Hepatocyte (in vitro differentiated cells): ENCODE measurements at regions not wholly inside any gene's neighbourhood (a gene's known extent, or its start where the extent isn't known, plus 50 kb on each side); places are given as distances from the start of the nearest gene placed in this dataset.
"Not testable (repeated sequence)": the region's sequence is repeated elsewhere in the genome, so short reads cannot be mapped to it uniquely, and the experiment has no call there.

Source experiments
- DNase-seq: peaks from one replicate; pipeline ENCODE4 v3.0.0-alpha.2; 2016; ENCODE audit warnings: low spot score
- H2AFZ ChIP-seq: fragments of 200-600 bp; sonication (generic); 2 replicates; pipeline ENCODE4 v1.6.0; 2016; ENCODE audit warnings: antibody characterized with exemption, mild to moderate bottlenecking
- H3K27ac ChIP-seq: fragments of 200-600 bp; sonication (generic); 2 replicates; pipeline ENCODE4 v1.5.1; 2016; ENCODE audit warnings: mild to moderate bottlenecking
- H3K27me3 ChIP-seq: fragments of 200-600 bp; sonication (generic); 2 replicates; pipeline ENCODE4 v1.6.1; 2016
- H3K36me3 ChIP-seq: fragments of 200-600 bp; sonication (generic); replicated peaks from 2 replicates; pipeline ENCODE4 v1.5.1; 2016; ENCODE audit warnings: low read depth; ENCODE audit not compliant: insufficient read depth
- H3K4me1 ChIP-seq: fragments of 200-600 bp; sonication (generic); 2 replicates; pipeline ENCODE4 v1.5.1; 2016; ENCODE audit warnings: mild to moderate bottlenecking, moderate library complexity; ENCODE audit not compliant: insufficient read depth
- H3K4me2 ChIP-seq: fragments of 200-600 bp; sonication (generic); 2 replicates; pipeline ENCODE4 v1.6.0; 2016
- H3K4me3 ChIP-seq: fragments of 200-600 bp; sonication (generic); 2 replicates; pipeline ENCODE4 v1.5.1; 2016; ENCODE audit warnings: mild to moderate bottlenecking
- H3K79me2 ChIP-seq: fragments of 200-600 bp; sonication (generic); 2 replicates; pipeline ENCODE4 v1.6.0; 2017; ENCODE audit warnings: mild to moderate bottlenecking
- H3K9me2 ChIP-seq: fragments of 200-600 bp; sonication (generic); replicated peaks from 2 replicates; pipeline ENCODE4 v1.6.0; 2017; ENCODE audit warnings: mild to moderate bottlenecking; ENCODE audit not compliant: insufficient read depth
- H3K9me3 ChIP-seq: fragments of 200-600 bp; sonication (generic); 2 replicates; pipeline ENCODE4 v1.5.1; 2016; ENCODE audit warnings: low read depth, mild to moderate bottlenecking
- H4K20me1 ChIP-seq: fragments of 200-600 bp; sonication (generic); 2 replicates; pipeline ENCODE4 v1.6.0; 2016; ENCODE audit warnings: mild to moderate bottlenecking; ENCODE audit not compliant: insufficient read depth, poor library complexity, severe bottlenecking
- EZH2 ChIP-seq: fragments of 200-600 bp; sonication (generic); IDR thresholded peaks from 2 replicates; pipeline ENCODE4 v1.6.1; 2016; ENCODE audit warnings: antibody characterized with exemption, mild to moderate bottlenecking, borderline replicate concordance
- EZH2phosphoT487 ChIP-seq: fragments of 200-600 bp; sonication (generic); IDR thresholded peaks from one replicate; pipeline ENCODE4 v1.6.1; 2018; ENCODE audit warnings: antibody characterized with exemption, mild to moderate bottlenecking, low read depth, moderate library complexity; ENCODE audit not compliant: unreplicated experiment, severe bottlenecking
- WGBS: methylation state at CpG from one replicate; pipeline ENCODE4 v1.1.6; 2016; ENCODE audit warnings: low lambda C conversion rate; ENCODE audit errors: missing lambda C conversion rate; 5-methylcytosine and 5-hydroxymethylcytosine counted together
- TF ChIP-seq, protein P1 (sequence below): fragments of 200-600 bp; sonication (generic); IDR thresholded peaks from 2 replicates; pipeline ENCODE4 v1.5.1; 2016; ENCODE audit warnings: antibody characterized with exemption, mild to moderate bottlenecking; ENCODE audit not compliant: poor library complexity

DNA sequence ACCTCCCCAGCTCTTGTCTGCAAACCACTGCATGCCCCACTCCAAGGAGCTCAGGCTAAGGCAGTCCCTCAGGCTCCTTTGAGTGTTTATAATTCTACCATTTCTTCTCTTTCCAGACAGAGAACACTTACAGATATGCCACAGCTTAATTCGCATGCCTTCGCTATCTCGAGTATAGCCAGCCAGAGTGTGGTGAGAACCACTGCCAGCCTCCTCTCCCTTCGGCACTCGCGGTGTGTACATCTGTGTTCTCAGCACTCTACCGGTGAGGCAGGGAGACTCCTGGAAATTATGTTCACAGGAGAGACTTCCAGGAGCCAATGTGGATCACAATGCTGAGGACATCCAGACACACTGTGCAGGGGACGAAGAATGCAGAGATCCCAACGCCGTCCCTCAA is 143.7 kb upstream of the IRX1 start:
- DNase-seq: no peak
- Histone ChIP-seq H3K4me2 (no peak overlapping the region), H3K27me3 (no peaks in the 10 kb centered on the region), H3K79me2 (no peaks in the 10 kb centered on the region), H3K4me3 (no peak overlapping the region), H3K27ac (no peak overlapping the region), H3K4me1 (no peaks in the 10 kb centered on the region), H3K36me3 (no peaks in the 10 kb centered on the region), H2AFZ (no peak overlapping the region), H4K20me1 (no peaks in the 10 kb centered on the region), H3K9me2 (no peaks in the 10 kb centered on the region), H3K9me3 (no peaks in the 10 kb centered on the region)
- TF ChIP-seq EZH2phosphoT487 (no peak), EZH2 (no peak)
- TF ChIP-seq, protein P1, sequence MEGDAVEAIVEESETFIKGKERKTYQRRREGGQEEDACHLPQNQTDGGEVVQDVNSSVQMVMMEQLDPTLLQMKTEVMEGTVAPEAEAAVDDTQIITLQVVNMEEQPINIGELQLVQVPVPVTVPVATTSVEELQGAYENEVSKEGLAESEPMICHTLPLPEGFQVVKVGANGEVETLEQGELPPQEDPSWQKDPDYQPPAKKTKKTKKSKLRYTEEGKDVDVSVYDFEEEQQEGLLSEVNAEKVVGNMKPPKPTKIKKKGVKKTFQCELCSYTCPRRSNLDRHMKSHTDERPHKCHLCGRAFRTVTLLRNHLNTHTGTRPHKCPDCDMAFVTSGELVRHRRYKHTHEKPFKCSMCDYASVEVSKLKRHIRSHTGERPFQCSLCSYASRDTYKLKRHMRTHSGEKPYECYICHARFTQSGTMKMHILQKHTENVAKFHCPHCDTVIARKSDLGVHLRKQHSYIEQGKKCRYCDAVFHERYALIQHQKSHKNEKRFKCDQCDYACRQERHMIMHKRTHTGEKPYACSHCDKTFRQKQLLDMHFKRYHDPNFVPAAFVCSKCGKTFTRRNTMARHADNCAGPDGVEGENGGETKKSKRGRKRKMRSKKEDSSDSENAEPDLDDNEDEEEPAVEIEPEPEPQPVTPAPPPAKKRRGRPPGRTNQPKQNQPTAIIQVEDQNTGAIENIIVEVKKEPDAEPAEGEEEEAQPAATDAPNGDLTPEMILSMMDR: no peak
- WGBS: 90% methylated on average over 10 of the region's 10 CpGs

DNA sequence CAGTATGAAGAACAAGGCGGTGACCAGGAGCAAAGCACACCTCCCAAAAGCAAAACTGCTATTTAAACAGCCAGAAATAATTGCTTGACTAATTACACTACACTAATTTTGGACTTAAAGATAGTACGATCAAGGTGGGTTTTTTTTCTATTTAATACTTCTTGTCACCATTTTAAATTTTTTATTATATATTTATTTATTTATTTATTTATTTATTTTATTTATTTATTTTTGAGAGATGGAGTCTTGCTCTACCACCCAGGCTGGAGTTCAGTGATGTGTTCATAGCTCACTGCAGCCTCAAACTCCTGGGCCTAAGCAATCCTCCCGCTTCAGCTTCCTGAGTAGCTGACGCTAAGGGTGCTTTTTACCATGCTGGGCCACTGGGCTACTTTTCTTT is 146.2 kb upstream of the IRX1 start:
- no peaks in the 10 kb centered on the region for H3K4me1 ChIP-seq
- no peak for DNase-seq
- no peak overlapping the region for H3K27ac ChIP-seq
- H4K20me1 ChIP-seq: no peaks in the 10 kb centered on the region
- H3K27me3 ChIP-seq: no peaks in the 10 kb centered on the region
- 96% methylated on average over 4 of the region's 4 CpGs for WGBS
- no peaks in the 10 kb centered on the region for H3K79me2 ChIP-seq
- H3K4me2 ChIP-seq: no peak overlapping the region
- H3K9me2 ChIP-seq: no peaks in the 10 kb centered on the region
- no peaks in the 10 kb centered on the region for H3K36me3 ChIP-seq
- no peaks in the 10 kb centered on the region for H3K9me3 ChIP-seq
- no peak for TF ChIP-seq EZH2phosphoT487
- no peak overlapping the region for H3K4me3 ChIP-seq
- H2AFZ ChIP-seq: no peak overlapping the region

DNA sequence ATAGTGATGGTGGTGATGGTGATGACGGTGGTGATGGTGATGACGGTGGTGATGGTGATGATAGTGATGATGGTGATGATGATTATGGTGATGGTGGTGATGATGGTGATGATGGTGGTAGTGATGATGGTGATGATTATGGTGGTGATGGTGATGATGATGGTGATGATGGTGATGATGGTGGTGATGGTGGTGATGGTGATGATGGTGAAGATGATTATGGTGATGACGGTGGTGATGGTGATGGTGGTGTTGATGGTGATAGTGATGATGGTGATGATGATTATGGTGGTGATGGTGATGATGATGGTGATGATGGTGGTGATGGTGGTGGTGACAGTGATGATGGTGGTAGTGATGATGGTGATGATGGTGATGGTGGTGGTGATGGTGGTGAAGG is 149.2 kb upstream of the IRX1 start:
- no peak overlapping the region for H2AFZ ChIP-seq
- no peaks in the 10 kb centered on the region for H3K36me3 ChIP-seq
- H3K4me3 ChIP-seq: no peak overlapping the region
- H3K27ac ChIP-seq: no peak overlapping the region
- H3K27me3 ChIP-seq: no peaks in the 10 kb centered on the region
- 67% methylated on average over 1 of the region's 3 CpGs for WGBS
- H3K4me1 ChIP-seq: no peaks in the 10 kb centered on the region
- H3K79me2 ChIP-seq: no peaks in the 10 kb centered on the region
- DNase-seq: no peak
- H3K9me2 ChIP-seq: no peaks in the 10 kb centered on the region
- TF ChIP-seq, protein P1: no peak
- TF ChIP-seq EZH2 (no peak), EZH2phosphoT487 (no peak)
- H4K20me1 ChIP-seq: no peaks in the 10 kb centered on the region
- no peaks in the 10 kb centered on the region for H3K9me3 ChIP-seq
- no peak overlapping the region for H3K4me2 ChIP-seq

DNA sequence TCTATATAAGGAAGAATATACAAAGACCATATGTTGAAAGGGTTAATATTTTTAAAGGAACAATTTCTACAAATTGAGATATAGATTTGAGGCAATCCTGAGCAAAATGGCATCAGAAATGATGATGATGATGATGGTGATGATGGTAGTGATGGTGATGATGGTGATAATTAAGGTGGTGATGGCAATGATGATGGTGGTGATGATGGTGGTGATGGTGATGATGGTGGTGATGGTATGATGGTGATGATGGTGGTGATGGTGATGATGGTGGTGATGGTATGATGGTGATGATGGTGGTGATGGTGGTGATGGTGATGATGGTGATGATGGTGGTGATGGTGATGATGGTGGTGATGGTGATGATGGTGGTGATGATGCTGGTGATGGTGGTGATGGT is 150.1 kb upstream of the IRX1 start:
- H3K27ac ChIP-seq, H3K4me1 ChIP-seq, H3K9me3 ChIP-seq, H3K27me3 ChIP-seq, H3K9me2 ChIP-seq, H4K20me1 ChIP-seq, H3K79me2 ChIP-seq, H2AFZ ChIP-seq, DNase-seq, H3K36me3 ChIP-seq, H3K4me2 ChIP-seq, H3K4me3 ChIP-seq: not testable (repeated sequence)

DNA sequence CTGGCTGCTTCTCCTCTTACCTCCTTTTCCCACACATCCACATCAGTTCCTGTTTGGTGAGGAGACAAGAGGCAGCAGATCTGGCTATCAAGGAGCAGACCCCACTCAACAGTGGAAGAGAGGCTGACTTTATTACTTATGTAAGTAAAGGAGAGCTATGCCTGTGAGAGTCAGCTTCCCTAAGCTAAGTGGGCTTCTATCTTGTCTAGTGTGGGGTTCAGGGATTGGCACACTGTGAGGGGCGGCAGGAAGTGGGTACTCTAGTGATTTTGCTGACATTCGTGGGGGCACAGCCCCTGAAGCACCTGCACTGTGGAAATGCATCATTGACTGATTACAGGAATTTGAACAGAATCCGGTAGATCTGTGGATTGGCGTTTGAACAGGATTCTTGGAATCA is 163.5 kb upstream of the IRX1 start:
- DNase-seq: no peak
- H3K27me3 ChIP-seq: no peaks in the 10 kb centered on the region
- no peaks in the 10 kb centered on the region for H4K20me1 ChIP-seq
- H2AFZ ChIP-seq: no peak overlapping the region
- no peak overlapping the region for H3K4me2 ChIP-seq
- no peaks in the 10 kb centered on the region for H3K79me2 ChIP-seq
- TF ChIP-seq EZH2: no peak
- TF ChIP-seq, protein P1: no peak
- no peak for TF ChIP-seq EZH2phosphoT487
- 88% methylated on average over 4 of the region's 4 CpGs for WGBS
- H3K9me2 ChIP-seq: no peaks in the 10 kb centered on the region
- no peaks in the 10 kb centered on the region for H3K4me1 ChIP-seq
- no peak overlapping the region for H3K27ac ChIP-seq
- H3K9me3 ChIP-seq: no peaks in the 10 kb centered on the region
- no peak overlapping the region for H3K4me3 ChIP-seq
- no peaks in the 10 kb centered on the region for H3K36me3 ChIP-seq
